IgD-negative memory B cell (primary cell): ENCODE measurements at regions not wholly inside any gene's neighbourhood (a gene's known extent, or its start where the extent isn't known, plus 50 kb on each side); places are given as distances from the start of the nearest gene placed in this dataset.

ENCODE experiments used
- H3K27ac Mint-ChIP-seq, 3 donors: one replicate each; pipeline ENCODE4 v1.8.0; 2020 to 2022; ENCODE audit warnings: mild to moderate bottlenecking in 3 of 3, mixed read lengths in 3 of 3, moderate library complexity in 1 of 3
- H3K27me3 Mint-ChIP-seq: one replicate; pipeline ENCODE4 v1.8.0; 2021; ENCODE audit warnings: mixed read lengths
- H3K36me3 Mint-ChIP-seq: one replicate; pipeline ENCODE4 v1.8.0; 2020; ENCODE audit warnings: mild to moderate bottlenecking, mixed read lengths
- H3K4me1 Mint-ChIP-seq, 3 donors: one replicate each; pipeline ENCODE4 v1.8.0; 2020 to 2022; ENCODE audit warnings: mixed read lengths in 3 of 3, mild to moderate bottlenecking in 1 of 3
- H3K4me3 Mint-ChIP-seq, 4 donors: one replicate each; pipeline ENCODE4 v1.8.0; 2020 to 2022; ENCODE audit warnings: mild to moderate bottlenecking in 4 of 4, mixed read lengths in 4 of 4, moderate library complexity in 3 of 4
- H3K9me3 Mint-ChIP-seq, 3 donors: one replicate each; pipeline ENCODE4 v1.8.0; 2020 to 2021; ENCODE audit warnings: mixed read lengths in 3 of 3, mild to moderate bottlenecking in 1 of 3

DNA sequence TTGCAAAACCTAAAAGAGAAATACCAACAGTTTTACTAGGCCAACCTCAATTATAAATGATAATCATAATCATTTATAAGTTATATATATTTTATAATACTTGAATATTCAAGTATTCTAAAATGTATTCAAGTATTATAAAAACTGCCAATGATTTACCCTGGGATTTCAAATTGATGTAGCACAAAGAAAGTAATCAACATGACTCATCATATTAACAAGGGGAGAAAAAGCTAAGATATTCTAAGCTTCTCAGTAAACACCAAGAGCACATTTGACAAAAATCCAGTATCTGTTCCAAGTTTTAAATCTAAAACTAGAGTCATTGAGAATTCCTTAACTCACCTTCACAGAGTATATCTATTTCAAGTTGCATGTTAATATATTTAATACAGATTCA lies 56.1 kb downstream of the CAPZA3 start:
- Mint-ChIP-seq H3K9me3 (peaks cover 0 to 2% (median 0%) of the 10 kb centered on the region in 3 donors), H3K4me3 (no peak overlapping the region), H3K27ac (no peak overlapping the region), H3K27me3 (no peaks in the 10 kb centered on the region), H3K36me3 (no peaks in the 10 kb centered on the region), H3K4me1 (no peaks in the 10 kb centered on the region)

DNA sequence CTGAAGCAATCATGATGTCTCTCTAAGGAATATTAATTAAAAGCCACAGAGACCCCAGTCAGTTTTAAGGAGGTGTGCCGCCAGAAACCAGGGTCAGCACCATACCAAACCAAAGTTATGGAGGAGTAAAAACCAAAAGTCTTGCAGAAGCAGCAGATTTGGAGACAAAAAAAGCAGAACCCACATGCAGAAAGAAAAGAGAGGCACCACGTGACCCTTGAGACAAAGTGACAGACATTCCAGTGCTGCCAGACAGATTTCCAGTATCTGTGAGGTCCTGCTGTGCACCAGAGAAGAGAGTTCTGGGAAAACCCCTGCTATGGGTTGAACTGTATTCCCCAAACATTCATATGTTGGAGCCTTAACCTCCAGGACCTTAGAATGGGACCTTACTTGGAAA lies 59.7 kb downstream of the CAPZA3 start:
- Mint-ChIP-seq H3K36me3 (no peaks in the 10 kb centered on the region), H3K4me1 (no peaks in the 10 kb centered on the region), H3K27me3 (no peaks in the 10 kb centered on the region), H3K9me3 (no peaks in the 10 kb centered on the region), H3K27ac (no peak overlapping the region), H3K4me3 (no peak overlapping the region)

DNA sequence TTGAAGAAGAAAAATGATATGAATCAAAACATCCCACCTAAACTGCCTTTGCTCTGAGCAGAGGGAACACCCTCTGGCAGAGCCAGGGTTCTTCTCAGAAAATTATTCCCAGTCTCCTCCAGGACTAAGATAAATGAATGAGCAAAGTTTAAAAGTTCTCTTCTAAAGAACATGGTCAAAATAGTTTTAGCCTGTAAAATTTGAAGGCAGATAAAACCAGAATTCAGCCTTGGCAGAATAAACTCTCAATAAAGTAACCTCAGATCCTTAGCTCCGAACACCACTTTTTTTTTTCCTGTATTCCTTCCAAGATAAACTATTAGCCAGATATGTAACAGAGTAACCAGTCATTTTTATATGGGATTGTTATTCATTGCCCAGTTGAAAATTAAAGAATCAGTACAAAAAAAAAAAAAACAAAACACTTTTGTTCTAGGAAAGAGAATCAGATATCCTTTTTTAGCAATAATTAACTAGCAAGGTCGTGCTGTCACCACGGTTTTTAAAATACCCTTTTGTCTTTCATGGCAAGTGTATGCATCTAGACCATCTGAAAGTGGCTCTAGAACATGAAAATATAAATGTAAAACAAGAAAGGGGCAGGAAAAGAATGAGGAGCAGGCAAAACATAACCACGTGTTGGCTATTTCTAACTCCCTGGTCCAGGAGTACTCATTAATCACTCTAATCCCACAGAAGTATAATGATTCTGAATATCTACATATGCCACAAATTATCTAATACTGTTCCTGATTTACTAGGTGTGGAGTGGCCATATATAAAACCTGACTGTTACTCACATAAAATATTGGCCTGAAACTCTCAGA lies 60.8 kb downstream of the CAPZA3 start:
- Mint-ChIP-seq H3K36me3 (no peaks in the 10 kb centered on the region), H3K9me3 (no peaks in the 10 kb centered on the region), H3K4me1 (no peaks in the 10 kb centered on the region), H3K4me3 (no peak overlapping the region), H3K27ac (no peak overlapping the region), H3K27me3 (no peaks in the 10 kb centered on the region)

DNA sequence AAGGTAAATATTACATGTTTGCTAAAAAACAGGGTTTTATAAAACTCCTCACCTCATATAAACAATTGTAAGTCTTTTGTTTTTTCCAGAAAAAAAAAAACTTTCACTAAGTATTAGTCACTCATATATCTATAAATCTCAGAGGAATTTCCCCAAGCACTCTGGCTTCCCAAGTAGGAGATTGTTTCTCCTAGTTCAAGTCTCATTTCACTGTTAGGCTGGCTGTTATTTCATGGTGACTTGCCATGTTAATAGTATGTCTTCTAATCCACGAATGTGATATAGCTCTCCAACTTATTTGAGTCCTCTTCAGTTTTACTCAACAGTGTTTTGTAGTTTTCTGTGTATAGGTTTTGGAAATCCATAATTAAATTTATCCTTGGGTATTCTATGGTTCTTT lies 61.6 kb downstream of the CAPZA3 start:
- Mint-ChIP-seq H3K27me3 (no peaks in the 10 kb centered on the region), H3K4me3 (no peak overlapping the region), H3K9me3 (no peaks in the 10 kb centered on the region), H3K27ac (no peak overlapping the region), H3K4me1 (no peaks in the 10 kb centered on the region), H3K36me3 (no peaks in the 10 kb centered on the region)

GRCh38 chr12:18805516-18806248 lies 67.8 kb downstream of the CAPZA3 start:
- Mint-ChIP-seq H3K9me3 (peaks cover 0 to 5% (median 2%) of the 10 kb centered on the region in 3 donors), H3K27ac (no peak overlapping the region), H3K4me1 (no peaks in the 10 kb centered on the region), H3K27me3 (no peaks in the 10 kb centered on the region), H3K36me3 (peaks cover 1% of the 10 kb centered on the region), H3K4me3 (no peak overlapping the region)

DNA sequence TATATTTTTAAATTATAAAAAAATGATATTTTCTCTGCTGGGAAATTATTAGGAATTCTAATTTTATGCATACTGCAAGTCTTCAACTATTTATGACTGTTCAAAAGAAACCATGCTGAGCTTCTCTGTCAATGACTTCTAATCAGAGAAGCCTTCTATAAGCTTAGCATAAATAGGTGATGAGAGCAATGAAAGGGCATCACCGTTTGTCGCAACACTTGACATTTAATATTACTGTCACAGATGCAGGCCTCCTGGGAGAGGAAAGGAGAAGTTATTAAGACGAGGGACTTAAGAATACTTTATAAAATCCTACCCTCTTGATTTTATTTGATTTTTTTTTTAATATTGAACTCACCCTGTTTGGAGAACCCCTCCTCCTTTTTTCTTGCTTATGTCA lies 69.8 kb downstream of the CAPZA3 start:
- Mint-ChIP-seq H3K27ac (no peak overlapping the region), H3K4me1 (no peaks in the 10 kb centered on the region), H3K9me3 (peaks cover 0 to 5% (median 2%) of the 10 kb centered on the region in 3 donors), H3K27me3 (no peaks in the 10 kb centered on the region), H3K36me3 (peaks cover 1% of the 10 kb centered on the region), H3K4me3 (no peak overlapping the region)

DNA sequence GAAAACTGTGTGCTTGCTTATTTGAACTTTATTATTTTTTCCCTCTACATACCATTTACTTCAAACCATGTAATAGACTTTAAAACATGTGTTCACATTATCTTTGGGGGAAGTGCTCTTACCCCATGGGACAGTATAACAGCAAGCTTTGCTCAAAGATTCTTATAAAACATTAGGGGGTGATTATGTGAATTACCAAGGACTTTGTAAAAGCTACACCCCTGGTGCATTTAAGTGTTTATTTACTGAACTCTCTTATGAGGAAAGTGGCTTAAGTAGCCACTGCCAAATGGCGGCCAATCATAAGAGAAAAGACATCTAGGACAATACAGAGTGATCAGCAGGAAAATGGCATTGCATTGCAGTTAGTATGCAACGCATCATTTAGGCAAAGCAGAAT lies 70.3 kb downstream of the CAPZA3 start:
- no peak overlapping the region for H3K27ac Mint-ChIP-seq
- H3K36me3 Mint-ChIP-seq: peaks cover 1% of the 10 kb centered on the region
- no peaks in the 10 kb centered on the region for H3K4me1 Mint-ChIP-seq
- H3K4me3 Mint-ChIP-seq: no peak overlapping the region
- no peaks in the 10 kb centered on the region for H3K27me3 Mint-ChIP-seq
- H3K9me3 Mint-ChIP-seq: peaks cover 0 to 5% (median 2%) of the 10 kb centered on the region in 3 donors

DNA sequence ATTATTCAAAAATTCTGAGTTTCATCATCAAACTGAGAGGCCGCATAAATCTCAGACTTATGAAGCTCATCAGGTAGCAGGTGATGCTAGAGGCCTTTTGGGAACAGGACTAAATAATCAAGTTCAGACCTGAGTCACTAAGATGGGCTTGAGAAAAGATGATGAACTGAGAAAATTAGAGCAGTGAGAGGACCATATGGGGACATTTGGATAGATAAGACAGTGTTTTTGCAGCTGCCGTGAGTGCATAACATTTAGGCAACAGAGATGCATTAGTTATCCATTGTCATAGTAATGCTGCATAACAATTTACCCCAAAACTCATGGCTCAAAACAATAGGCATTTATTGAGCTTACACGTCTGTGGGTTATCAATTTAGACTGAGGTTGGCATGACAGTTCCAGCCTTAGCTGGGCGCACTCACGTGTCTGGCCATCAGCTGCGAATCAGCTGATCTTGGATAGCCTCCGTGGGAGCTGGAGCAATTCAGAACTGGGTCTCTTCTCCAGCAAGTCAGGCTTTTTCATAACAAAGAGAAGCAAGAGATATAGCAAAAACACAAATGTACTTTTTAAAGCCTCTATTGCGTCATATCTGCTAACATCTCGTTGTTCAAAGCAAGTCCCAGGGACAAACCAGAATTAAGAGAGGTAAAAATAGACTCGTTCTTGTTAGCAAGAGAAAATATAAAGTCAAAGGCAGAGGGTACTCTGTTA lies 72.8 kb downstream of the CAPZA3 start:
- H3K9me3 Mint-ChIP-seq: peaks cover 0 to 5% (median 2%) of the 10 kb centered on the region in 3 donors
- H3K36me3 Mint-ChIP-seq: peaks cover 1% of the 10 kb centered on the region
- no peaks in the 10 kb centered on the region for H3K27me3 Mint-ChIP-seq
- no peak overlapping the region for H3K4me3 Mint-ChIP-seq
- no peaks in the 10 kb centered on the region for H3K4me1 Mint-ChIP-seq
- H3K27ac Mint-ChIP-seq: no peak overlapping the region

- Mint-ChIP-seq H3K27me3 (no peaks in the 10 kb centered on the region), H3K36me3 (peaks cover 1% of the 10 kb centered on the region), H3K27ac (no peak overlapping the region), H3K4me3 (no peak overlapping the region), H3K9me3 (peaks cover 0 to 4% (median 2%) of the 10 kb centered on the region in 3 donors), H3K4me1 (no peaks in the 10 kb centered on the region)
These were observed 73.4 kb downstream of the CAPZA3 start for GRCh38 chr12:18811273-18811672.

- Mint-ChIP-seq H3K9me3 (peaks cover 0 to 2% (median 0%) of the 10 kb centered on the region in 3 donors), H3K4me3 (no peak overlapping the region), H3K4me1 (no peaks in the 10 kb centered on the region), H3K27ac (no peak overlapping the region), H3K27me3 (no peaks in the 10 kb centered on the region), H3K36me3 (peaks cover 1% of the 10 kb centered on the region)
These were observed 75.8 kb downstream of the CAPZA3 start for GRCh38 chr12:18813753-18814152.

DNA sequence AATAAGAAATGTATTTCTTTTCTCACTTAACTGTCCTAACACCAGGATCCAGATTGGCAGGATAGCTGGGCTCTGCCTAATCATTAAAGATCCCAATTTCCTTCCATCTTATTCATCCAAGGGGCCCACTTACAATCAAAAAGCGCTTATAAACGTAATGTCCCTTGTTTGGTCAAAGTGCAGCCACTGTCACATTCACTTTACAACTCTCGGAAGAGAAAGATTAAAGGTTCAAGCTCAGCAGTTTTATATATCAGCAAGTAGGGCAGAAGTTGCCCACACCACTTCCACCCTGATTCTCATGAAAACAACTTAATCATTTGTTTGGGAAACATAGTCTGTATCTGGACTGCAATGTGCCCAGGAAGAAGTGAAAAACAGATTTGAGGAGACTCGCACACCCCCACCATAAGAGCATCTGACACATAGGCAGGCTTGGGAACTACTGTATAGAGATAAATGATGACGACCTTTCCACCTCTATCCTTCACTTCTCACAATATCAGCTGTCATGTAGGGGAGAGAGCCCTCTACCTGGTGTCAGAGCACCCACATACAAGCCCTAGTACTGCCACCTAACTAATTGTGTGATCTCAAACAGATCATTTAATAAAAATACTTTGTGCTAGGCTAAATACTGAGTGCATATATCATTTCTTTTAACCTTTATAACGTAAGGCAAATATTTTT lies 80.8 kb downstream of the CAPZA3 start:
- Mint-ChIP-seq H3K9me3 (peaks cover 0 to 11% (median 6%) of the 10 kb centered on the region in 3 donors), H3K4me1 (no peaks in the 10 kb centered on the region), H3K27ac (no peak overlapping the region), H3K4me3 (no peak overlapping the region), H3K36me3 (no peaks in the 10 kb centered on the region), H3K27me3 (no peaks in the 10 kb centered on the region)

GRCh38 chr12:18819484-18819883 lies 81.6 kb downstream of the CAPZA3 start:
- H3K9me3 Mint-ChIP-seq: peaks cover 0 to 11% (median 9%) of the 10 kb centered on the region in 3 donors
- H3K36me3 Mint-ChIP-seq: no peaks in the 10 kb centered on the region
- H3K27me3 Mint-ChIP-seq: no peaks in the 10 kb centered on the region
- H3K4me3 Mint-ChIP-seq: no peak overlapping the region
- no peak overlapping the region for H3K27ac Mint-ChIP-seq
- no peaks in the 10 kb centered on the region for H3K4me1 Mint-ChIP-seq

DNA sequence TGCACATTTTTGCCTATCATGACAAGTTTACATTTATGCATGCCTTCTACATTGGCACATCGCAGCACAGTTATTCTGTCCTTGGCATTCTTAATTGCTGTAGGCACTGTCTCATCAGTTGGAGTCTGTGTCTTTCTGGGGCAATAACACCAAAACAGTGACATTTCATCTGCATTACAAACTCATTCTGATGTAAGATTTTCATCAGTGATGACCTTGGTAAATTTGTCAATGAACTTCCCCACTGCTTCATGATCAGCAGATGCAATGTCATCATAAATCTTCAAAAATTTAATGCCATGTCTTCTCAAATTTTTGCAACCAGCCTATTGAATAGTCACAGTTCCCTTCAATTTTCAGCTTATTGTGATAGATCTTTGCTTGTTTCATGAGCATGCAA lies 85.5 kb downstream of the CAPZA3 start:
- Mint-ChIP-seq H3K36me3 (no peaks in the 10 kb centered on the region), H3K27ac (no peak overlapping the region), H3K4me3 (no peak overlapping the region), H3K9me3 (peaks cover 0 to 16% (median 9%) of the 10 kb centered on the region in 3 donors), H3K27me3 (no peaks in the 10 kb centered on the region), H3K4me1 (no peaks in the 10 kb centered on the region)

DNA sequence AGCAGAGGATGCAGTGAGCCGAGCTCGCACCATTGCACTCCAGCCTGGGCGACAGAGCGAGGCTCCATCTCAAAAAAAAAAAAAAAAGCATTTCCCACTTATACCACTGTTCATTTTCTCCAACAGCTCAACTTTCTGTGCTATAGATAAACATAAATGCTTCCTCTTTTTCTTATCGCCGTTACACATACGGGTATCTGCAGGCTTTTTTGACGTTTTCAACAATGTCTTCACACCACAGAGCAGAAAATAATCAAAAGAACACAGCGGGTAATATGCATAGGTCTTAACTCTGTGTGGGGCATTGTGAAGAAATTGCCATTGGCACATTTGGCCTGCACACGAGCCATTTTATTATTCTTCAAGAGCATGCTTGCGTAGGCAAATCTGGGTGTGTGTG lies 86.4 kb downstream of the CAPZA3 start:
- Mint-ChIP-seq H3K36me3 (no peaks in the 10 kb centered on the region), H3K4me3 (no peak overlapping the region), H3K4me1 (no peaks in the 10 kb centered on the region), H3K27ac (no peak overlapping the region), H3K9me3 (peaks cover 5 to 24% (median 11%) of the 10 kb centered on the region in 3 donors), H3K27me3 (no peaks in the 10 kb centered on the region)

DNA sequence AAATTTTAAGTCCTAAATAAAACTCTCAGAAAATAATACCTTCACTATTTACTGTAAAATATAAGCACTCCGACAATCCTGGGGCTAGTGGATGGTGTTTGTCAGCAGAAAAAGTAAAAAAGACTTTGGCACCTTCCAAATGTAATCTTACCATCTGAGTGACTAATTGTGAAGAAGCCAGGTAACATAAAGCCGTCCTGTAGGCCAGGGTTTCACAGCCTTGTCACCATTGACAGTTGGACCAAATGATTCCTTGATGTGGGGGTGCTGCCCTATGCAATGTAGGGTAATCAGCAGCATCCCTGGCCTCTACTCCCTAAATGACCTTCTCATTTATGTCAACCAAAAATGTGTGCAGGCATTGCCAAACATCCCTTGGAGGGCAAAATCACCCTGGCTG lies 87.2 kb downstream of the CAPZA3 start:
- Mint-ChIP-seq H3K36me3 (no peaks in the 10 kb centered on the region), H3K4me1 (no peaks in the 10 kb centered on the region), H3K4me3 (no peak overlapping the region), H3K27ac (no peak overlapping the region), H3K27me3 (no peaks in the 10 kb centered on the region), H3K9me3 (peaks cover 5 to 19% (median 11%) of the 10 kb centered on the region in 3 donors)
